ENCODE measurements at regions not wholly inside any gene's neighbourhood (a gene's known extent, or its start where the extent isn't known, plus 50 kb on each side); places are given as distances from the start of the nearest gene placed in this dataset.
A peak's percentile ranks its signal among the peaks of the same experiment; 100 is the strongest.

- TF ChIP-seq ATF3 (IDR thresholded peaks at IDR 0.05), result no peak
- TF ChIP-seq FOXA1 (IDR thresholded peaks at IDR 0.05), result no peak
- TF ChIP-seq TAF1 (conservative IDR thresholded peaks at IDR 0.05), result no peak
These were observed 104.2 kb upstream of the MVB12B start (continued) for GRCh38 chr9:126222363-126222834.

GRCh38 chr9:126222835-126223431 is 103.7 kb upstream of the MVB12B start:
- H3K4me1 ChIP-seq (ENCODE audit: control insufficient read depth in 4 of 4, insufficient read depth in 4 of 4, low read length in 3 of 4), result peaks cover 0 to 2% (median 0%) of the 10 kb centered on the region in 4 donors
- H3K27me3 ChIP-seq (ENCODE audit: control insufficient read depth in 4 of 4, insufficient read depth in 4 of 4, low read length in 3 of 4), result peaks cover 0 to 9% (median 4%) of the 10 kb centered on the region in 4 donors
- H3K36me3 ChIP-seq (ENCODE audit: control insufficient read depth in 4 of 4, insufficient read depth in 3 of 4, low read depth in 1 of 4, low read length in 3 of 4), result no peaks in the 10 kb centered on the region
- no peak overlapping the region for H3K4me3 ChIP-seq (ENCODE audit: low read depth in 1 of 3, low read length in 3 of 3)
- DNase-seq (ENCODE audit: low spot score), result peak; percentile 29
- peaks cover 0 to 8% (median 0%) of the 10 kb centered on the region in 4 donors for H3K9me3 ChIP-seq (ENCODE audit: control insufficient read depth in 4 of 4, low read length in 3 of 4)
- 39% methylated on average over 29 of the region's 29 CpGs for WGBS
- TF ChIP-seq HNF4A (conservative IDR thresholded peaks at IDR 0.05), result no peak
- TF ChIP-seq HNF4G (IDR thresholded peaks at IDR 0.05), result no peak
- TF ChIP-seq ZBTB33 (IDR thresholded peaks at IDR 0.05), result no peak
- no peak overlapping the region for H3K27ac ChIP-seq (ENCODE audit: low read depth in 1 of 2, low read length in 2 of 2)
- H3K9ac ChIP-seq (ENCODE audit: low read depth in 1 of 2, low read length in 2 of 2), result no peak overlapping the region

GRCh38 chr9:126223798-126224531 is 102.7 kb upstream of the MVB12B start:
- H3K4me3 ChIP-seq (ENCODE audit: low read depth in 1 of 3, low read length in 3 of 3), result no peak overlapping the region
- peaks cover 0 to 8% (median 0%) of the 10 kb centered on the region in 4 donors for H3K9me3 ChIP-seq (ENCODE audit: control insufficient read depth in 4 of 4, low read length in 3 of 4)
- no peak overlapping the region for H3K9ac ChIP-seq (ENCODE audit: low read depth in 1 of 2, low read length in 2 of 2)
- DNase-seq (ENCODE audit: low spot score), result peak; percentile 16
- H3K27me3 ChIP-seq (ENCODE audit: control insufficient read depth in 4 of 4, insufficient read depth in 4 of 4, low read length in 3 of 4), result peaks cover 0 to 9% (median 4%) of the 10 kb centered on the region in 4 donors
- TF ChIP-seq GABPA (IDR thresholded peaks at IDR 0.05 in 1 of 2, conservative IDR thresholded peaks at IDR 0.05 in 1 of 2) (no peak), FOXA1 (IDR thresholded peaks at IDR 0.05) (no peak)
- H3K4me1 ChIP-seq (ENCODE audit: control insufficient read depth in 4 of 4, insufficient read depth in 4 of 4, low read length in 3 of 4), result peaks cover 0 to 3% (median 0%) of the 10 kb centered on the region in 4 donors
- no peak overlapping the region for H3K27ac ChIP-seq (ENCODE audit: low read depth in 1 of 2, low read length in 2 of 2)
- WGBS, result 82% methylated on average over 6 of the region's 6 CpGs
- H3K36me3 ChIP-seq (ENCODE audit: control insufficient read depth in 4 of 4, insufficient read depth in 3 of 4, low read depth in 1 of 4, low read length in 3 of 4), result no peaks in the 10 kb centered on the region

DNA sequence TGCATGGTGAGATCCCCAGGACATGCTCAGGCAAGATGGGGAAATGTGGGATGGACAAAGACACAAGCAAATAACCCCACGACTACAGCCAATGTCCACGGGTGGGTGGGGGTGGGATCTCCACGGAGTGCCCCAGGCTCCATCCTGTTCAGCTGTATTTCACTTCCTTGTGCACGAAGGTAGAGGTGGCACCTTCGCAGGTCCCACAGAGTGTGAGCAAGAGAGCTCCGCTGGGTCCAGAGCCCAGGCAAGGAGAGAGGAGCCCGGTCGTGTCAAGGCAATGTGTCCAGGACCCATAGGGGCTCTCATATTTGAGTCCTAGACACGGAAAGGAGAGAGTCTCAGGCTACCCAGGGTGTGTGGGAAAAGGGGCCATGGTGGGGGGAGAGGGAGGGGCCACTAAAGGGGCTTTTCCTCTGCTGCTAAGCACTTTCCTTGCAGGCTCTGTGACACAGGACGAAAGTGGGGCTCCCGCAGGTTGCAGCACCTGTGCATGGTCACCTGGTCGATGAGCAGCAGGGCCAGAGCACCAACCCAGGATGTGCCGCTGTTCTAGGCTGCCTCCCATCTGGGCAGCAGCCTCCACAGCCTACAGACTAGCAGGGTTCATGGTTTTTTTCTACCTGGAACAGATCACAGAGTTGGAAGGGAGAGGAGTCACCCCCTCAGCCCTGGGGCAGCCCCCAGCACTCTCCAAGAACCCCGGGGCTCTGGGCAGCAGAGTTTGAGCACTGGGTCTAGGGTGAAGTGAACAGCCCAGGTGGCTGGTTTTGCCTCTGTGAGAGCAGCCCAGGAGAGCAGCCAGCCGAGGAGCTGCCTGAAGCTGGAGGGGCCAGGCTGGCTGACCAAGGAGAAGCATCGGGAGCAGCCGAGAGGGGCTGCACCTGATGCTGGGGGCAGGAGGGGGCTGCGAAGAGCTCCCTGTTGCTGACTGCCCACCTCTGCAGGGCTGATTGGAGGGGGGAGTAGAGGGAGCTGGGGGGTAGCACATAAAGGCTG is 100.7 kb upstream of the MVB12B start:
- peaks cover 0 to 8% (median 0%) of the 10 kb centered on the region in 4 donors for H3K9me3 ChIP-seq (ENCODE audit: control insufficient read depth in 4 of 4, low read length in 3 of 4)
- TF ChIP-seq RXRA (IDR thresholded peaks at IDR 0.05) (no peak), HNF4G (IDR thresholded peaks at IDR 0.05) (no peak)
- no peak overlapping the region for H3K4me3 ChIP-seq (ENCODE audit: low read depth in 1 of 3, low read length in 3 of 3)
- 75% methylated on average over 18 of the region's 18 CpGs for WGBS
- H3K9ac ChIP-seq (ENCODE audit: low read depth in 1 of 2, low read length in 2 of 2), result no peak overlapping the region
- no peak overlapping the region for H3K27ac ChIP-seq (ENCODE audit: low read depth in 1 of 2, low read length in 2 of 2)
- H3K4me1 ChIP-seq (ENCODE audit: control insufficient read depth in 4 of 4, insufficient read depth in 4 of 4, low read length in 3 of 4), result peaks cover 0 to 3% (median 0%) of the 10 kb centered on the region in 4 donors
- DNase-seq (ENCODE audit: low spot score), result peak; percentile 24
- H3K36me3 ChIP-seq (ENCODE audit: control insufficient read depth in 4 of 4, insufficient read depth in 3 of 4, low read depth in 1 of 4, low read length in 3 of 4), result no peaks in the 10 kb centered on the region
- H3K27me3 ChIP-seq (ENCODE audit: control insufficient read depth in 4 of 4, insufficient read depth in 4 of 4, low read length in 3 of 4), result peaks cover 0 to 9% (median 4%) of the 10 kb centered on the region in 4 donors
